ENCODE measurements at regions not wholly inside any gene's neighbourhood (a gene's known extent, or its start where the extent isn't known, plus 50 kb on each side); places are given as distances from the start of the nearest gene placed in this dataset.

- no peak for TF ChIP-seq POLR2A (IDR thresholded peaks at IDR 0.05; ENCODE audit: low read depth, low read length)
- no peak for TF ChIP-seq POLR2AphosphoS5 (IDR thresholded peaks at IDR 0.05; ENCODE audit: low read depth, low read length)
These were observed 140.6 kb downstream of the SYF2 start for GRCh38 chr1:25091658-25092057.

Measured in GM12892 (cell line).